ENCODE measurements at regions not wholly inside any gene's neighbourhood (a gene's known extent, or its start where the extent isn't known, plus 50 kb on each side); places are given as distances from the start of the nearest gene placed in this dataset.

DNA sequence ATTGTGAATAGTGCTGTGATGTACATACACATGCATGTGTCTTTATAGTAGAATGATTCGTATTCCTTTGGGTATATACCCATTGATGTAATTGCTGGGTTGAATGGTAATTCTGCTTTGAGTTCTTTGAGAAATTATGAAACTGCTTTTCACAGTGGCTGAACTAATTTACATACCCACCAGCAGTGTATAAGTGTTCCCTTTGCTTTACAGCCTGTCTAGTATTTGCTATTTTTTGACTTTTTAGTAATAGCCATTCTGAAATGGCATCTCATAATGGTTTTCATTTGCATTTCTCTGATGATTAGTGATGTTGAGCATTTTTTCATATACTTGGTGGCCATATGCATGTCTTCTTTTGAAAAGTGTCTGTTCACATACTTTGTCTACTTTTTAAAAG is 54.5 kb upstream of the FAM78B start:
- in situ Hi-C loops (cut with HindIII; ENCODE audit: low sequenced_read_pairs), result no loop called here
- DNase-seq (ENCODE audit: low spot score), result no peak

DNA sequence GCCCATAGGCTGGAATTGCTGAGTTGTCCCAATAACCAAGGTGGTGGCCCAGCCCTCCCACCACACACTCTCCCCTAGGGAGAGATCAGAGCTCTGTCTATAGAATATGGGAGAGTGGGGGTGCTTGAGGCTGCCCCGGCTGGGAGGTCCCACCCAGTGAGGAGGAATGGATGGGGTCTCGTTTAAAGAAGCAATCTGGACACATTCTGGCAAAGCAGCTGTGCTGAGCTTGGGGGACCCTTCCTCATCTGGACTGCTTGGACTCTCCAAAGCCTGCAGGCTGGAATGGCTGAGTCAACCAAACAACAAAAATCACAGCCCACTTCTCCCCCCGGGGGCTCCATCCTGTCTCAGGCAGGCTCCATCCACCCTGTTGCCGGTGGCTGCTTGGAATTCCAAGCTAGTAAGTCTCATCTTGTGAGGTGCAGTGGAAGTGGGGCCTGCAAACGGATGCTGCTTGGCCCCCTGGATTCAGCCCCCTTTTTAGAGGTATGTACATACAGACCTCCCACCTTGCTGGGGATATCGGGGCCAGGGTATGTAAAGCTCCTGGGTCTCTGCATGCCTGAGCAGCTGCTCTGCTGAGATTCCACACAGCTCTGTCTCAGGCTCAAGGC is 67.1 kb upstream of the FAM78B start:
- in situ Hi-C loops (cut with HindIII; ENCODE audit: low sequenced_read_pairs), result no loop called here

DNA sequence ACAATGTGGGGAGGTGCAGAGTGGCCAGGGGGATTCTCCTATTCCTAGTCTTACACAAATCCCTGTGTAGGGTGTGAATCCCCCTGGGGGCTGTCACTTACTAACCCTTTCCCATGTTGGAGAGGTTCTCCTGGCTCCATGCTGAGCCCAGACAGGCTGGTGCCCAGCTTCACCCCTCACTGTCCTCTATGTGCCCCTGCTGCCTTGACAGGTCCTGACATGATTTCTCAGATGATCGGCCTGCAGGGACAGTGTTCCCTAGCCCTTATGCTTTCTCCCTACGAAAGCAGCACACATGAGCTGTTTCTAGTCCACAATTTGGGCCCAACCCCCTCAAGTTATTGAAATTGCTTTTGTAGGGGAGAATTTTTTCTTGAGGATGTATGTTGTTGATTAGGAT is 68.9 kb upstream of the FAM78B start:
- DNase-seq (ENCODE audit: low spot score), result no peak
- in situ Hi-C loops (cut with HindIII; ENCODE audit: low sequenced_read_pairs), result no loop called here

More for the DNA sequence above, 67.1 kb upstream of the FAM78B start:
- no peak for DNase-seq (ENCODE audit: low spot score)

DNA sequence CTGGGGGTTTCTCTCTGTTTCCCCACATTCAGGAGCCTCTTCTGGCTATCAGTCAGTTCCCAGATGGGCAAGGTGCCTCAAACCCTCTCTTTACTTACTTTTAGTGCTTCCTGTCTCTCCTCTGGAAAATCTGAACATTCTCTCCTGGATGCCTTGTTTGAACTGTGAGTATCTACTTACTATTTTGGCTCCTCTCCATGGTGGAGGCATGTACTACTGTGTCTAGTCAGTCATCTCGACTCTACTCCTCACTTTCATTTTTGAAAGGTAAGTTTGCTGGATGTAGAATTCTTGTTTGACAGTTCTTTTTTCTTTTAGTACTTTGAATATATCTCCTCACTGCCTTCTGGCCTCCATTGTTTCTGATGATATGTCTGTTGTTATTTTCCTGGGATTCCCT is 70.9 kb upstream of the FAM78B start:
- DNase-seq (ENCODE audit: low spot score), result no peak
- in situ Hi-C loops (cut with HindIII; ENCODE audit: low sequenced_read_pairs), result no loop called here

DNA sequence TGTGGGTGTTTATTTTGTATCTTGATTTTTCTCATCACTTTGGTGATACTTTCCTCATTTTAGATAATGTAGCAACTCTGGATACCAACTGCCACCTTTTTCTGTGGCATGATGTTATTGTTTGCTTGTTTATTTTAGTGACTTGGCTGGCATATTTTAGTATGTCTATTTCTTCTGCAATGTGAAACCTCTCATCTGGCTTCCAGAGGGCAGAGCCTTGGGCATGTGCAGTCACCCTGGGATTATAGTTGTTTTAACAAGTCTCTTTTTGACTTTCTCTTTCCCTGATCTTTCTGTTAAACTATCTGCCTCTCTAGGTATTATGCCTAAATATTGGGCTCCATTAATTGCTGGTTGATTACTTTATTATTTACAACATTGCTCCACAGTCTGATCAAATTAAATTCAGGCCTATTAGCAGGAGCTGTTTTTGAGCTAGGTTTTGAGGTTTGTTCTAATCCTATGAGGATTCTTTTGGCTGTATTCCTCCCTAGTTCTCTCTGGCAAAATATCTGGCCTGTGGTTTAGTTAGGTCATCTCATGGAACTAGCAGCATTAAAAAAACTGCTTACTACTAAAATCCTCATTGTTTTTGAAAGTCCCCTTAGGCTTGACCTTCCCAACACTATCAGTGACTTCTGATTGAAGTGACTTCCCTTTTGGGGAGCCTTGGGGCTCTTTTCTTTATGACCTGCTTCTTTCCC is 86.4 kb upstream of the FAM78B start:
- in situ Hi-C loops (cut with HindIII; ENCODE audit: low sequenced_read_pairs), result no loop called here

DNA sequence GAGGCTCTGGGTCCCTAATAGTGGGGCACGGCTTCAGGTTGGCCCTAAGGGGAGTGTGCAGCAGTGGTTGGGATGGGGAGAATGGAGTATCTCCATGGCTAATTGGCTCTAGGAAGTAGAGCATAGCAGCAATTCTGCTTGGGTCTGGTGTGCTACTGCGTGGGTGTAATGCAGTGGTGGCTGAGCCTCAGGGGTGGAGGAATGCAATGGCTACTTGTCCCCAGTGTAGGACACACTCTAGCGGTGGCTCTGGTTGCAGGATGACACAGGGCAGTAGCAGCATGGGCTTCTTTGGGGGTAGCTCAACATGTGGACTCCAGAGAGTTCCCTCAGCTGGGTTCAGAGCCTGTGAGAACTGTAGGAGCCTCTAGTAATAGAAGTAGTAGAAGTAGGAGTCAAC is 91.2 kb upstream of the FAM78B start:
- in situ Hi-C loops (cut with HindIII; ENCODE audit: low sequenced_read_pairs), result no loop called here
- no peak for DNase-seq (ENCODE audit: low spot score)

More for the DNA sequence above, 86.4 kb upstream of the FAM78B start:
- no peak for DNase-seq (ENCODE audit: low spot score)

DNA sequence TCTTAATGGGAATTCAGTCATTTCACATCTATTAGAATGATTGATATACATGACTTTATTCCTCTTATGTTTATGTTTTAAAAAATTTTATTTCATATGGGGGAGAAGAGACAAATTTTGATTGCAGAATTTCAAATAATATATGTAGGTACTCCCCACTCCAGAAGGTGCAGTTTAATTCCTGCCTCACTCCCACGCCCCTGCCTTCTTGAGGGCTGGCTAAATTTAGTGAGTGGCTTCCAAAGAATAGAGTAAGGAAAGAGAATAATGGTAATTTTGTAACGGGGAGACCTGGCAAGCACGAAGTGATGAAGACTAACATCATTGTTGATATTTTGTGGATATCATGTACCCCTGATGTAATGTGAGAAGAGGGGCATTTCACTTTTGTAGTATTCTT is 94.7 kb upstream of the FAM78B start:
- in situ Hi-C loops (cut with HindIII; ENCODE audit: low sequenced_read_pairs), result no loop called here
- DNase-seq (ENCODE audit: low spot score), result no peak

DNA sequence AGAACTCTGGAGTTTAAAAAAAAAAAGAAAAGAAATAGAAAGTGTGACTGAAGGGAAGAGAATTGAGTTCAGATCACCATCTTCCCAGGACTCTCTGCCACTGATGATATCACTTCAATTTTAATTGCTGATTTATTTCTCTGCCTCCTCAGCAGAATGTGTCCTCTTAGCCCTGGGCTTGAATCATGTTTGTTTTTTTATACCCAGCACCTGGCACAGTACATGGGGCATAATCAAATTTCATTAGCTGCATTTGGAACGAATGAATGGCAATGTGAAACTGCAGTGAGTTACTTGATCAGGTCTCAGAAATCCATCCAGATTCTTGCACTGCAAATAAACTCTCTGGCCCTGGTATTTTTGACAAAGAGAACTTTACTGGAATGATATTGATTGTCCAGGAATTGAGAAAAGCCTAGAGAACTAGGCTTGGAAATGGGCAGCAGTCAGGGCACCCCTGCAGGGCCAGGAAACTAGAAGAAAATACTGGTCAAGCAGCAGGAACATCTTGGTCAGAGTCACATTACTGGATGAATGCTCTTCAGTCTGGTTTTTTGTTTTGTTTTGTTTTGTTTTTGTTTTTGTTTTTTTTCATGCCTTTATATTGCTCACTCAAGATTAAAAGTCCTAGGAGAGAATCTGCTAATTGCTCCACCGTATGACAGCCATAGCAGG is 103.8 kb upstream of the FAM78B start:
- DNase-seq (ENCODE audit: low spot score), result no peak
- in situ Hi-C loops (cut with HindIII; ENCODE audit: low sequenced_read_pairs), result no loop called here

DNA sequence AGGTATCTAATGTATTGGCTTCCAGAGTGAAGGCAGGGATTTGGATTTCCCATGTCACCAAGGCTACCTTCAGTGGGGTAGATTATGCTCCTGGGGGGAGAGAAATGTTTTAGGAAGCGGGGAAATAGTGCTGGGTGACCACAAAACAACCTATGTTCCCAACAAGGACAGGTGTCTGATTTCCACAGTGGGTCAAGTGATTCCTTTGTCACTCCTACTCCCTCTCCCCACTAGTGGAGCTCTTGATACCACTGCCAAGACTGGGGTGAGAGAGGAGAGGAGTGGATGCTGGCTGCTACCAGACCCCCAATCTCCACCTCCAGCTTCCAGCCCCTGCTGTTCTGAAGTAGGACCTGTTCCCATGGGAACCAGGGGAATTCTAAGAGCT is 104.3 kb upstream of the FAM78B start:
- no peak for DNase-seq (ENCODE audit: low spot score)

DNA sequence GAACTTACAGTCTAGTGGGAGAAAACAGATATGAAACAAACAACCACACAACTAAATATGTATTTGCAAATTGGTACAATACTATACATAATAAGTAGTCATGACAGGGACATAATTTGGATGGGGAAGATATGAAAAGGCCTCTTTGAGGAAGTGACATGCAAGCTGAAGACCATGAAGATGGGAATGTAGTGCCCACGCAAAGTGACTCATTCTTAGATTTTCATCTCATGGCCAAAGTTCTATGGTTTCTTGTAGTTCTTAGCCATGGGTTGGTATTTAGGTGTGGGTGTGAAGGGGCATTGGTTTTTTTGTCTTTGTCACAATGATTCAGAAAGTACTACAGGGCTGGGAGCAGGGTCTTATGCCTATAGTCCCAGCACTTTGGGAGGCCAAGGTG is 105.4 kb upstream of the FAM78B start:
- no peak for DNase-seq (ENCODE audit: low spot score)
- in situ Hi-C loops (cut with HindIII; ENCODE audit: low sequenced_read_pairs), result no loop called here

More for the DNA sequence above, 104.3 kb upstream of the FAM78B start:
- in situ Hi-C loops (cut with HindIII; ENCODE audit: low sequenced_read_pairs), result no loop called here

DNA sequence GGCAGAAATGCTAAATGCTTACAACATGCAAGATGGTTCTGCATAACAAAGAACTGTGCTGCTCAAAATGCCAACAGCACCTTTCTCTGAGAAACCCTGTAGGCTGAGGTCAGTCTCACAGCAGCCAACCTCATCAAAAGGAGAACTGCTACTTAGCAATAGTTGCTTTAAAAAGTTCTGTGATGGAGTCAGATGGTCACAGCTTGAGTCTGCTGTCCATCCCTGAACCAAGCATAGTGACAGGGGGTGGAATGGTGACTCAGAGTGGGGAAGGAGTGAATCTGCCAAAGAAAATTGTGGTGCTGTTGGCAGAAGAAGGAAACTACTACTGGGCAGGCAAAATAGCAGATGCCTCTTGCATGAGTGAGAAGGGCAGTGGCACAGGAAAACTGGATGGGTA is 106.0 kb upstream of the FAM78B start:
- DNase-seq (ENCODE audit: low spot score), result no peak
- in situ Hi-C loops (cut with HindIII; ENCODE audit: low sequenced_read_pairs), result no loop called here

DNA sequence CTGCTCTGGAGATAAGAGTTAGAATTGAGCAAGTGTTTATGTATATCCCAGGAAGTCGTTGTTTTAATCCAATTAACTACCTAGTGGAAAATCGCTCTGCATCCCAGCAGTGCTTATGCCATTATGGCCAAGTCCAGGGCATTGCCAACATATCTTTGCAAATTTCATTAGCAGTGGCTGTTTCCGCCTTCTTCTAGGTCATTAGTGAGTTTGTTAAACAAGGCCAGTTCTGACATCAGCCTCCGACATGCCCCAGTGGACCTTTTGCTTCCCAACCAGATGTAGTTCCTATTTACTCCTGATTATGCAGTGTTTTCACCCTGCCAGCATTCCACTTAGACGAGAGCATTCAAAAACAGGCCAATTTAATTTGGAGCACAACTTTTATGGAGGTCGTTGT is 106.8 kb upstream of the FAM78B start:
- in situ Hi-C loops (cut with HindIII; ENCODE audit: low sequenced_read_pairs), result no loop called here
- DNase-seq (ENCODE audit: low spot score), result no peak

DNA sequence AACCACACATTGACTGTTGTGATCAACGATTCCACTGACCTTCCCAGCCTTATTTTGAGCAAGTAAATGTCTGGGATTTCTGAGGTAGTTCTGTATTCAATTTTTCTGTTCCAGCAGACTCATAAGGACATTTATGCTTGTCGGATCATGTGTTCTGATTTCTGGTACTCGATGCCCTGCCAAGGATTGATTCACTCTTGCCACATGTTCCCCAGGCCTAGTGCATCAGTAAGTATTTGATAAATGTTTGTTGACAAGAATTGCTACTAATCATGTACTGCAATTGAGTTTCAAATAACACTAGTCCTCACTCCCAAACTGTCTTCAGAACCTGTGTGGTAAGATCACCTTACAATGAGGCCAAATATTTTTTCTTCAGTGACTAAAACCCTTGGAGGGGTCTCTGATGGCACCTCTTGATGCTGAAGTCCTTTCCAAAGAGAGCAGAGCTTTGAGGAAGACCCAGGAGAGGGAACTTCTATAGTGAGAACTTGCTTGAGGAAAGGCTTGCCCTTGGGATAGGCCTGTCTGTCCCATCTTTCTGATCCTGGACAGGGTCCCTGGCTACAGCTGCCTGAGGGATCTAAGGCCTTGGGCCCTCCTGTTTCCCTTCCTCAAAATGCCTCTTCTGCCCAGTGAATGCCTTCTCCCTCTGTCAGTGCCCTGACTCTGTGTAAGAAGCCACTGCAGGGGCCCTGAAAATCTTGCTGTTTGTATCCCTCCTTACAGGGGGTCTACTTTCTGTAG is 115.8 kb upstream of the FAM78B start:
- DNase-seq (ENCODE audit: low spot score), result no peak
- in situ Hi-C loops (cut with HindIII; ENCODE audit: low sequenced_read_pairs), result no loop called here

DNA sequence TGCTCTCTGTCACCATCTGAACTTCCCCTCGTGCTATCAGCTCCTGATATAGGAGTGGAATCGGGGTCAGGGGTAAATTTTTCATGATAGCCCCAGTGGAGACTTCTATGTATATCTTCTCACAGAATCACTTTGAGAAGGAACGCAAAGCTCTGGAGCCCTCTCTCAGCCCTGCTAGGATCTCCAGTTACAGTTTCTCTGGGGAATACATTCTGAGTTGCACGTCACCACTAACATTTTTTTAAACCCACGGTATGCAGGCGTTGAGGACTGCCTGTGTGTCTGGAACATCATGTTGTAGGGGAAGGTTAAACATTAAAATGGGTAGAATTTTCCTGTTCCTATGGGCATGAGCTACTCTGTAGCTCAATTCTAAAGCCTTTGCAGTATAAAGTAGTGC is 116.4 kb upstream of the FAM78B start:
- no peak for DNase-seq (ENCODE audit: low spot score)
- in situ Hi-C loops (cut with HindIII; ENCODE audit: low sequenced_read_pairs), result no loop called here

DNA sequence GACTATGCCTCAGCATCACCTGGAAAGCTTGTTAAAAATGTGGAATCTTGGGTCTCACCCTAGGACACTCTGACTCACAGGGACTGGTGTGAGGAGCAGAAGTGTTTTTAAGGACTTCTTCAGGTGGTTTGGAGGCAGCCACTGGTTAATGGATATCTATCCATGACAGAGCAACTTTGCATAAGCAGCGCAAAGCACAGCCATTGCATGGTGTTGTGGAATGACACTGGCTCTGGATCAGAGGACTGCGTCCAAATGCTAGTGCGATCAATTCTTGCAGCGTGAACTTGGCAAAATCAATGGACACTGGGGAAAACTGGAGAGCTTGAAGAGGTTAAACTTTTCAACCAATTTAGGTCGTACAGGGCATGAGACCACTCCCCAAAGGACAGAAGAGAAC is 116.8 kb upstream of the FAM78B start:
- in situ Hi-C loops (cut with HindIII; ENCODE audit: low sequenced_read_pairs), result no loop called here
- no peak for DNase-seq (ENCODE audit: low spot score)

DNA sequence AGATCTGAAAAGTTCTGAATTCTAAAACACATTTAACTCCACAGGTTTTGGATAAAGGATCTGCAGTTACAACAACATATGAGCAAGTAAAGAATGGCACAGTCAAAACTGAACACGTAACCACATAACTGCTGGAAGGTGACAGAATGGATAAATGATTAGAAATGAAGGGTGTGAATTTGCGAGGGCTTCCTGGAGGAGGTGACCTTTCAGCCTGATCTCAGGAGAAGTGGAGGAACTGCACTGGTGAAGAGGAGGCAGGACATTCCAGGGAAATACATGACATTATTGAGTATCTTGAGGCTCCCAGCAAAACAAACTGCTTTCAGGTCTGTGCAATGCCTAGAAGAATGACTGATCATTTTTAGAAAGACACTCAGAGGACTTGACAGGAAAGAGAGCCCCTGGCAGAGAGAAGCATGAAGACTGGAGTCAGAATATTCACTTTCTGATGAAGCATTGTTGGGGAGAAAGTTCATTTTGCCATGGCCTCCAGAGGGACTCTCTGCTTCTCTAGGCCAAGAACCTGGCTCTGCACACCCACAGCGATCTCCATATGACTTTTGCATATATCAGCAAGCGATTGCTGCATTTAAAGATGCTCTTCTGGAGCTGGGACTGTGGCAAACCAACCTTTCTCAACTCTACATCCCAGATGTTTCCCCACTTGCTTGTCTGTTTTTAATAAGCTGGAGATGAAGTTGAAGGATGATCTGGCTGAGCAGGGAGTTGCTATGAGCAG is 122.7 kb upstream of the FAM78B start:
- no peak for DNase-seq (ENCODE audit: low spot score)
- in situ Hi-C loops (cut with HindIII; ENCODE audit: low sequenced_read_pairs), result no loop called here

DNA sequence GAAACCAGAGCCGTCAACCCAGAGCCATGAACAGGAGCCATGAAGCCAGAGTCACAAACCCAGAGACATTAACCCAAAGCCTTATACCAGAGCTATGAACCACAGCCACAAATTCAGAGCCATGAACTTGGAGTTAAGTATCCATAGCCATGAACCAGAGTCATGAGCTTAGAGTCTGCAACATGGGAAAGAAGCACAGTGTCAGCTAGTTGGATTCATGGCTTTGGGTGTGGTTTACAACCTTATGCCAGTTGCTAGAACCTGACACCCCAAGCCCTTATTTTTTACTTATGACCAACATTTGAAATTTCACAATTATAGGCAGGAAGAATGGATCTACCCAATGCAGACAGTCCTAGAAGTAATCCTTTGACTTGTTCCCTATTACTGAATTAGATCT is 128.9 kb upstream of the FAM78B start:
- in situ Hi-C loops (cut with HindIII; ENCODE audit: low sequenced_read_pairs), result no loop called here
- DNase-seq (ENCODE audit: low spot score), result no peak

DNA sequence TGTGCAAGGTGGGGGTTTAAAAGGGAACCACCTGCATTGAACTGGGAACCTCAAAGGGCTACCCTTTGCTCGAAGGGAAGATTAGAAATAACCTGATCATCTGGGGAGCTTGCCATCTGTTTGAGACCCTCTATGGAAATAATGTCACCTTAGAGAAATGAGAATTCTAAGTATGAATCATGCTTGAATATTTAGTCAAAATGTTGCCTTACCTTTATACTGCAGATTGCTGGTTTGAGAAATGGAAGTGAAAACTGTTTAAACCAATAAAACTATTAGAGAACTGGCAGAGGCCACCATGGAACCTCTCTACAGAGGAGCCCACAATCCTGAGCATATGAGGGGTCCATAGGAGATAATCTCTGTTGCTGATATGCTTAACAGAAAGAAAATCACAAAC is 131.2 kb upstream of the FAM78B start:
- in situ Hi-C loops (cut with HindIII; ENCODE audit: low sequenced_read_pairs), result no loop called here

DNA sequence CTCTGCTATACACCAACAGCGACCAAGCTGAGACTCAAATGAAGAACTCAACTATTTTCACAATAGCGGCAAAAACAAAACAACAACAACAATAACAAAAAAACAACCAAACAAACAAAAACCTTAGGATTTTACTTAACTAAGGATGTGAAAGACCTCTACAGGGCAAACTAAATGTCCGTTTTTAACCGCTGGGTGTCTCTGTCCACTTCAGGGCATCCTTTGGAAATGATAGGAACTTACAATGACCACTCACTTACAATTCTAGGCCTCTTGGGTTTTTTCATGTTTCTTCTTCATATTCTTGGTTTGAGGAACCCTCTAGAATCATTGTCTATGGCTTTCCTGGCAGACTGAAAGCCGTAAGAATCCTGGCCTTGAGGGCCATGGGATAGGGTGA is 134.0 kb upstream of the FAM78B start:
- no peak for DNase-seq (ENCODE audit: low spot score)
- in situ Hi-C loops (cut with HindIII; ENCODE audit: low sequenced_read_pairs), result no loop called here

More for the DNA sequence above, 131.2 kb upstream of the FAM78B start:
- DNase-seq (ENCODE audit: low spot score), result no peak
